ENCODE measurements at regions not wholly inside any gene's neighbourhood (a gene's known extent, or its start where the extent isn't known, plus 50 kb on each side); places are given as distances from the start of the nearest gene placed in this dataset.

- ATAC-seq: no peak
- Histone ChIP-seq H3K4me3 (ENCODE audit: low read depth in 2 of 2, low read length in 2 of 2) (no peak overlapping the region), H3K9me3 (ENCODE audit: control insufficient read depth, insufficient read depth, low read depth, low read length) (no peaks in the 10 kb centered on the region), H3K4me1 (ENCODE audit: control insufficient read depth, insufficient read depth, low read length) (no peaks in the 10 kb centered on the region), H3K36me3 (ENCODE audit: control insufficient read depth, insufficient read depth, low read length) (no peaks in the 10 kb centered on the region), H3K27ac (ENCODE audit: low read length) (no peak overlapping the region), H3K27me3 (ENCODE audit: control insufficient read depth, insufficient read depth, low read length) (no peaks in the 10 kb centered on the region)
- BruUV-seq (replicated peaks): no TSS peak
- ChIA-PET CTCF (no interaction called here), POLR2A (no interaction called here)
- in situ Hi-C loops (cut with HindIII; ENCODE audit: low pct_unique_long_range_greater_than_20kb, low sequenced_read_pairs): no loop called here
- intact Hi-C loops (cut with micrococcal nuclease; ENCODE audit: unreplicated experiment): no loop called here
- no peak for DNase-seq (ENCODE audit: low read depth, low spot score)
- TF ChIP-seq CTCF (IDR thresholded peaks at IDR 0.05): no peak
- TF ChIP-seq REST (IDR thresholded peaks at IDR 0.05; ENCODE audit: insufficient read depth in 1 of 2, low read depth in 2 of 2, low read length in 1 of 2): no peak
- no peak for TF ChIP-seq TCF7L2 (IDR thresholded peaks at IDR 0.05; ENCODE audit: low read depth, low read length)
- TF ChIP-seq POLR2AphosphoS5 (IDR thresholded peaks at IDR 0.05; ENCODE audit: low read depth, low read length): no peak
- TF ChIP-seq SIN3A (IDR thresholded peaks at IDR 0.05; ENCODE audit: borderline replicate concordance, insufficient read depth, low read depth, low read length): no peak
Measured at GRCh38 chr10:108696792-108697477, 1226.4 kb downstream of the XPNPEP1 start.

GRCh38 chr10:108691126-108691525 lies 1232.2 kb downstream of the XPNPEP1 start:
- TF ChIP-seq CTCF (IDR thresholded peaks at IDR 0.05): no peak
- no peak for TF ChIP-seq SIN3A (IDR thresholded peaks at IDR 0.05; ENCODE audit: borderline replicate concordance, insufficient read depth, low read depth, low read length)
- no peak for TF ChIP-seq REST (IDR thresholded peaks at IDR 0.05; ENCODE audit: insufficient read depth in 1 of 2, low read depth in 2 of 2, low read length in 1 of 2)
- no peak for TF ChIP-seq POLR2AphosphoS5 (IDR thresholded peaks at IDR 0.05; ENCODE audit: low read depth, low read length)
- no peak for TF ChIP-seq TCF7L2 (IDR thresholded peaks at IDR 0.05; ENCODE audit: low read depth, low read length)
- no peak for ATAC-seq
- Histone ChIP-seq H3K4me3 (ENCODE audit: low read depth in 2 of 2, low read length in 2 of 2) (no peak overlapping the region), H3K36me3 (ENCODE audit: control insufficient read depth, insufficient read depth, low read length) (no peaks in the 10 kb centered on the region), H3K4me1 (ENCODE audit: control insufficient read depth, insufficient read depth, low read length) (no peaks in the 10 kb centered on the region), H3K27ac (ENCODE audit: low read length) (no peak overlapping the region), H3K27me3 (ENCODE audit: control insufficient read depth, insufficient read depth, low read length) (no peaks in the 10 kb centered on the region), H3K9me3 (ENCODE audit: control insufficient read depth, insufficient read depth, low read depth, low read length) (no peaks in the 10 kb centered on the region)
- POLR2A ChIA-PET: no interaction called here
- no TSS peak for BruUV-seq (replicated peaks)
- in situ Hi-C loops (cut with HindIII; ENCODE audit: low pct_unique_long_range_greater_than_20kb, low sequenced_read_pairs): no loop called here
- intact Hi-C loops (cut with micrococcal nuclease; ENCODE audit: unreplicated experiment): no loop called here
- CTCF ChIA-PET: no interaction called here
- no peak for DNase-seq (ENCODE audit: low read depth, low spot score)

All from Panc1 (cell line).